ENCODE measurements at regions not wholly inside any gene's neighbourhood (a gene's known extent, or its start where the extent isn't known, plus 50 kb on each side); places are given as distances from the start of the nearest gene placed in this dataset.

DNA sequence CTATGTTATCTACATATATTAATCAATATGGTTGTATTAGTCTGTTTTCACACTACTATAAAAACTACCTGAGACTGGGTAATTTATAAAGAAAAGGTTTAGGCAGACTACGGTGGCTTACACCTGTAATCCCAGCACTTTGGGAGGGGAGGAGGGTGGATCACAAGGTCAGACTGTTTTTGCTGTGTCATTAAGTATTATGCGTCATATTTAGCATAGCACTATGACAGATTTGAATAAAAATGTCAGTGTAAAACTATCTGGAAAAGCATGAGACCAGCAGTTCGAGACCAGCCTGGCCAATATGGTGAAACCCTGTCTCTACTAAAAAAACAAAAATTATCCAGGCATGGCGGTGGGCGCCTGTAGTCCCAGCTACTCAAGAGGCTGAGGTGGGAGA is 209.7 kb upstream of the ARHGAP24 start:
- Histone ChIP-seq H3K4me3 (no peak overlapping the region), H3K36me3 (no peaks in the 10 kb centered on the region), H3K9me3 (no peaks in the 10 kb centered on the region), H3K4me1 (no peaks in the 10 kb centered on the region), H3K27me3 (no peaks in the 10 kb centered on the region), H3K27ac (no peak overlapping the region)
- 88 to 89% methylated on average over 5 of the region's 5 CpGs for WGBS, 2 donors (ENCODE audit: low coverage in 1 of 2)
- intact Hi-C loops (cut with DNase I; ENCODE audit: low total_unique reads) (no loop called here), in situ Hi-C loops (cut with MboI; ENCODE audit: low pct_ligation_motif_present in 1 of 4, low pct_unique_long_range_greater_than_20kb in 1 of 4, low sequenced_read_pairs in 3 of 4) (no loop called here)
- TF ChIP-seq EP300 (IDR thresholded peaks at IDR 0.05; ENCODE audit: low read depth) (no peak), POLR2A (IDR thresholded peaks at IDR 0.05) (no peak), CTCF (IDR thresholded peaks at IDR 0.05) (no peak), POLR2AphosphoS5 (IDR thresholded peaks at IDR 0.05) (no peak)
- no peak for DNase-seq

- in situ Hi-C loops (cut with MboI; ENCODE audit: low pct_ligation_motif_present in 1 of 4, low pct_unique_long_range_greater_than_20kb in 1 of 4, low sequenced_read_pairs in 3 of 4) = no loop called here
- WGBS, 2 donors (ENCODE audit: low coverage in 1 of 2) = 80% methylated on average over 4 of the region's 4 CpGs; no CpG with 5 or more reads in 1 of the 2 donors
Measured at GRCh38 chr4:85268188-85268587, 206.8 kb upstream of the ARHGAP24 start.

DNA sequence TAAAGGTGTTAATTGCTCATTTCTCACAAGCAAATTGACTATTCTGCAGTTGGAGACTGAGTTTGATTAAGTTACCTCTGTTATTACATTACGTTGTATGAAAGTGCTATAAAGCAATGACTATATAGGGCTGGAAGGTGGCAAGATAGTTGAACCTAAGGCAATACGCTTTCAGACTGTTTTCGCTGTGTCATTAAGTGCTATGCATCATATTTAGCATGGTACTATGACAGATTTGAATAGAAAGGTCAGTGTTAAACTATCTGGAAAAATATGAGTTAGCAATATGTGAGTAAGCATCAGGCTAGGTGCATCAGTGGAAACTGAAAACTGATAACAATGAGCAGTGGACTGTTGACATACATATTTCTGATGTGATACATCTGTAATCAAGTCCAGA is 206.0 kb upstream of the ARHGAP24 start:
- intact Hi-C loops (cut with DNase I; ENCODE audit: low total_unique reads) = no loop called here
- no peak overlapping the region for H3K27ac ChIP-seq
- no peak for DNase-seq
- H3K9me3 ChIP-seq = peaks cover 0 to 6% of the 10 kb centered on the region in 2 donors
- no peak for TF ChIP-seq CTCF (IDR thresholded peaks at IDR 0.05)
- TF ChIP-seq POLR2A (IDR thresholded peaks at IDR 0.05) = no peak
- TF ChIP-seq EP300 (IDR thresholded peaks at IDR 0.05; ENCODE audit: low read depth) = no peak
- no peak for TF ChIP-seq POLR2AphosphoS5 (IDR thresholded peaks at IDR 0.05)
- 73 to 86% methylated on average over 3 of the region's 3 CpGs for WGBS, 2 donors (ENCODE audit: low coverage in 1 of 2)
- in situ Hi-C loops (cut with MboI; ENCODE audit: low pct_ligation_motif_present in 1 of 4, low pct_unique_long_range_greater_than_20kb in 1 of 4, low sequenced_read_pairs in 3 of 4) = no loop called here
- no peaks in the 10 kb centered on the region for H3K27me3 ChIP-seq
- no peaks in the 10 kb centered on the region for H3K4me1 ChIP-seq
- H3K4me3 ChIP-seq = no peak overlapping the region
- no peaks in the 10 kb centered on the region for H3K36me3 ChIP-seq

More at GRCh38 chr4:85268188-85268587, 206.8 kb upstream of the ARHGAP24 start:
- no peaks in the 10 kb centered on the region for H3K36me3 ChIP-seq
- peaks cover 0 to 2% of the 10 kb centered on the region in 2 donors for H3K9me3 ChIP-seq
- no peak for DNase-seq
- intact Hi-C loops (cut with DNase I; ENCODE audit: low total_unique reads) = no loop called here
- H3K4me3 ChIP-seq = no peak overlapping the region
- H3K27ac ChIP-seq = no peak overlapping the region
- H3K27me3 ChIP-seq = no peaks in the 10 kb centered on the region
- no peak for TF ChIP-seq POLR2AphosphoS5 (IDR thresholded peaks at IDR 0.05)
- no peak for TF ChIP-seq CTCF (IDR thresholded peaks at IDR 0.05)
- no peak for TF ChIP-seq EP300 (IDR thresholded peaks at IDR 0.05; ENCODE audit: low read depth)
- no peak for TF ChIP-seq POLR2A (IDR thresholded peaks at IDR 0.05)
- no peaks in the 10 kb centered on the region for H3K4me1 ChIP-seq

- peaks cover 0 to 6% of the 10 kb centered on the region in 2 donors for H3K9me3 ChIP-seq
- TF ChIP-seq CTCF (IDR thresholded peaks at IDR 0.05) = no peak
- no peak for TF ChIP-seq POLR2A (IDR thresholded peaks at IDR 0.05)
- TF ChIP-seq EP300 (IDR thresholded peaks at IDR 0.05; ENCODE audit: low read depth) = no peak
- TF ChIP-seq POLR2AphosphoS5 (IDR thresholded peaks at IDR 0.05) = no peak
- no peak overlapping the region for H3K27ac ChIP-seq
- no peaks in the 10 kb centered on the region for H3K4me1 ChIP-seq
- intact Hi-C loops (cut with DNase I; ENCODE audit: low total_unique reads) (no loop called here), in situ Hi-C loops (cut with MboI; ENCODE audit: low pct_ligation_motif_present in 1 of 4, low pct_unique_long_range_greater_than_20kb in 1 of 4, low sequenced_read_pairs in 3 of 4) (no loop called here)
- no peak overlapping the region for H3K4me3 ChIP-seq
- WGBS, 2 donors (ENCODE audit: low coverage in 1 of 2) = 59 to 64% methylated on average over 4 of the region's 4 CpGs
- DNase-seq = no peak
- H3K27me3 ChIP-seq = no peaks in the 10 kb centered on the region
- no peaks in the 10 kb centered on the region for H3K36me3 ChIP-seq
Measured at GRCh38 chr4:85274955-85275354, 200.0 kb upstream of the ARHGAP24 start.
